NCI-H2107 (cell line): ENCODE measurements at regions not wholly inside any gene's neighbourhood (a gene's known extent, or its start where the extent isn't known, plus 50 kb on each side); places are given as distances from the start of the nearest gene placed in this dataset.
"Not testable (repeated sequence)": the region's sequence is repeated elsewhere in the genome, so short reads cannot be mapped to it uniquely, and the experiment has no call there.

Experiments
- DNase-seq: peaks from one replicate; lab custom pipeline; 2025; lab: John Stamatoyannopoulos, UW

GRCh38 chr1:105373681-105374080, 1624.0 kb downstream of the AMY1C start:
- DNase-seq = no peak

- DNase-seq = no peak
Measured at GRCh38 chr1:105386489-105386888, 1636.8 kb downstream of the AMY1C start.

- DNase-seq = no peak
Measured at GRCh38 chr1:105396001-105396400, 1646.3 kb downstream of the AMY1C start.

- no peak for DNase-seq
Measured at GRCh38 chr1:105398909-105399308, 1649.2 kb downstream of the AMY1C start.

- no peak for DNase-seq
Measured at GRCh38 chr1:105399716-105400115, 1650.0 kb downstream of the AMY1C start.

GRCh38 chr1:105416261-105416660, 1640.2 kb upstream of the PRMT6 start:
- DNase-seq = no peak

GRCh38 chr1:105419030-105419429, 1637.4 kb upstream of the PRMT6 start:
- DNase-seq = peak; percentile 3

GRCh38 chr1:105427543-105427942, 1628.9 kb upstream of the PRMT6 start:
- no peak for DNase-seq

GRCh38 chr1:105436589-105437259, 1619.8 kb upstream of the PRMT6 start:
- DNase-seq = no peak

GRCh38 chr1:105437847-105438246, 1618.6 kb upstream of the PRMT6 start:
- DNase-seq = no peak

- DNase-seq = no peak
Measured at GRCh38 chr1:105442901-105443300, 1613.6 kb upstream of the PRMT6 start.

GRCh38 chr1:105459759-105460158, 1596.7 kb upstream of the PRMT6 start:
- DNase-seq = no peak

- no peak for DNase-seq
Measured at GRCh38 chr1:105462308-105462707, 1594.2 kb upstream of the PRMT6 start.

GRCh38 chr1:105467549-105467948, 1588.9 kb upstream of the PRMT6 start:
- DNase-seq = no peak

- DNase-seq = not testable (repeated sequence)
Measured at GRCh38 chr1:105470541-105470940, 1585.9 kb upstream of the PRMT6 start.

- DNase-seq = no peak
Measured at GRCh38 chr1:105483436-105483835, 1573.0 kb upstream of the PRMT6 start.

GRCh38 chr1:105485207-105485606, 1571.3 kb upstream of the PRMT6 start:
- no peak for DNase-seq

- DNase-seq = no peak
Measured at GRCh38 chr1:105492921-105493320, 1563.6 kb upstream of the PRMT6 start.

- no peak for DNase-seq
Measured at GRCh38 chr1:105516068-105516467, 1540.4 kb upstream of the PRMT6 start.

GRCh38 chr1:105533996-105534395, 1522.5 kb upstream of the PRMT6 start:
- no peak for DNase-seq

- DNase-seq = no peak
Measured at GRCh38 chr1:105544475-105544874, 1512.0 kb upstream of the PRMT6 start.

GRCh38 chr1:105556266-105556665, 1500.2 kb upstream of the PRMT6 start:
- DNase-seq = no peak

GRCh38 chr1:105558023-105558422, 1498.5 kb upstream of the PRMT6 start:
- no peak for DNase-seq

GRCh38 chr1:105565006-105565405, 1491.5 kb upstream of the PRMT6 start:
- no peak for DNase-seq
